Suppressor macrophage treated with lipopolysaccharide for 1 hour (primary cell): ENCODE measurements at regions not wholly inside any gene's neighbourhood (a gene's known extent, or its start where the extent isn't known, plus 50 kb on each side); places are given as distances from the start of the nearest gene placed in this dataset.

ENCODE experiments used
- DNase-seq, 3 donors: peaks; one replicate each; pipeline ENCODE4 v3.0.0-alpha.2; 2020 to 2022

DNA sequence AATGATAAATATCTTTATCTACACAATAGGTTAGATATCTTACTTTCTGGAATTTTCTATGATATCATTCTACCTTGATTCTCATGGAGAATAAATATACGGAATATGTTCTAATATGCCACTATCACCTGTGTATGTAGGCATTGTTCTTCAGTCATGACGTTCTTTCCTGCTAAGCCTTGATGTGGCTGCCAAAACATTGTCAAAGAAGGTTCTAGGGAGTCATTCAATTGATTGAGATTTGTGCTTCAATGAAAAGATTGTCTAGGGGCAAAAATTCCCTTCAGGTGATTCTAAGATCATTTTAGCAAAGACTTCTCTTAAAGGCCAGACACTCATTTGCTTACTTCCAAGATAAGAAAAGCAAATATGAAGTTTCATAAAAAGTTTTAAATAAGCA lies 118.1 kb downstream of the MAT2B start:
- DNase-seq, result no peak

GRCh38 chr5:163623986-163624385 lies 118.6 kb downstream of the MAT2B start:
- no peak for DNase-seq

DNA sequence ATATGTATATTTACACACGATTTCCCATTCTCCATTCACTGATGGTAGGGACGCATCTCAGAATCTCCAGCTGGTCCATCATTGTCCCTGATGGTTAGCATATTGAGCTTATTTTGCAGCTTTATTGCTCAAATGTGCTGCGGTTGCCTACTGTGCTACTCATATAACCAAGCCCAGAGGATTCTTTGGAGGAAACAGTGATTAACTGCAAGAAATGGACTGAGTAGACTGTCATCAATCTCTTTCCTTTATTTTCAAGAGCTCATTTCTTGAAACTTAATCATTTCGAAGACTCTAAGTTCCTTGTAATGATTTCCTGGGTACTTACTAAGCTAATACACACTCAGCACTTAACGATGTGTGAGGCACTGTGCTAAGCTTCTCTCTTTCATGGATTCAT lies 119.0 kb downstream of the MAT2B start:
- DNase-seq, result no peak

DNA sequence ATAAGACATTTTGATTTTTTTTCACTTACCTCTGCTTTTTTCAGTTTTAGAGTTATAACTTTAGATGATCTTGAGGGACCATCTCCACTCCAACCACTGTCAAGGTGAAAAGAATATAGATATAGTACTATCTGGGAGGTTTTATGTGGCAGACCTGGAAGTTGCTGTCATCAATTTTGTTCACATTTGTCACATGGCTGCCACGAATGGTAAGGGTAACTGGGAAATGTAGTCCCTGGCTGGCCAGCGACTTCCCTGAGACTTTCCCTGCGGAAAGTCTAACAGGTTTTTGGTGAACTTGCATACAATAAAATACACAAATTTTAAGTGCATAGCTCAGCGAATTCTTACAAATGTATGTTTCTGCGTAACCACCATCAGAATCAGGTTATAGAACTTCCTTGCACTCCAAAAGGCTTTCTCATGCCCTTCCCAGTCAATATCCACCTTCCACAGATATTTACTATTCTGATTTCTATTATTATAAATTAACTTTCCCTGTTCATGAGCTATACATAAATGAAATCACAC lies 121.5 kb downstream of the MAT2B start:
- DNase-seq, result no peak

DNA sequence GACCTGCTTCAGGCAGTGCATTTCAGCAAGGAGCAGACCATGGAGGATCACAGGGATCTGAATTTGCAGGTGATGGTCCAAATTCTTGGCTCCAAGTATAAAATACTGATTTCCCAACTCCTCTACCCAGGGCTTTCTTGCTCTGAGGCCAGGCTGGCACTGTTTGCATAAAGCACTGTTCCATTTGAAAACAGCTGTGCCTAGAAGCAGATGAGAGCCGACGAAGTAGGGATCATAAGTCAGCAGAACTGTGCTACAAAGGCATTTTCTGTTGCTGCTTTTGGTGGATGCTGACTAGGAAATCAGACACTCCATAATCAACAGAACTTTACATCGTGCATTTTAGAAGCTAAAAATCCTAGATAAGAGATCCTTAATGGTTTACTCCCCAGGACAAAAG lies 126.4 kb downstream of the MAT2B start:
- no peak for DNase-seq

DNA sequence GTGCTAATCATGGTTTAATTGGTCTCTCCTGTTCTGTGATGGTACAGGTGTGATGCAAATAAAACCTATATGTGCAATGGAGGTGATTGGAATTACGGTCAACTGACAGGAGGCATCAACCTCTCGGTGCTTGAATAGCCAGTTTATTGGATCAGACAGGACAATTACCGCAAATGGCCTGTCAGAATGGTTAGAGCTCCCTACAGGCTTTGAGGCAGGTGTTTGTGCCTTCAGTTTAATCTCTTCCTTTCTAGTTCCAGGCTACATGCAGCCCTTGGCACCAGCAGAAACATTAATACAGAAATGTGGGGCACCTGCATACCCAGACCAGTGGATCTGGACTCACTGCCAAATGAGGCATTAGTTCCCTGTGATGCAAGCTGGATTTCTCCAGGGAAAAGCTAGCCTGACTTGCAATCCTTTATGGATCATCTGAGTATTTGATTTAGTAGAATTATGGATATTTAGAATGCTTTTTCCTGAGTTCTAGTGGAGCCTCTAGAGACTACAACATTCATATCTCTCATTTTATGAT lies 128.6 kb downstream of the MAT2B start:
- DNase-seq, result no peak

GRCh38 chr5:163635631-163636030 lies 130.2 kb downstream of the MAT2B start:
- DNase-seq, result no peak

DNA sequence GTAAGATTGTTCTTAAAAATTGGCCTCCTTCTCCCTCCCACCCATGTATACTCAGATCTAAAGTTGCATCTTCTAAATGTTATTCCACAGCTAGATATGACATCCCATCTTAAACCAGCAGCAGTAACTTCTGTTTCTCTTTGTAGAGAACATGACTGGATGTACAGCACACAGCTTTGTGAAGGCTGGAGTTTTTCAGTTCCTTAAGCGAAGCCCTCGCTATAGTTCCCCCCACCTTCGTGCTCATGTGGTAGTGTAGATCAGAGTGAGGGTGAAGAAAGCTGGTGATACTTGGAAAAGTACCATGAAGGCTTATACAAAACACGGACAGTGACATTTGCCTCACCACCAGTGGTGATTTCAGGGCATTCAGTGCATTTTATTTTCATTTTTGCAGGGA lies 137.5 kb downstream of the MAT2B start:
- DNase-seq, result no peak

DNA sequence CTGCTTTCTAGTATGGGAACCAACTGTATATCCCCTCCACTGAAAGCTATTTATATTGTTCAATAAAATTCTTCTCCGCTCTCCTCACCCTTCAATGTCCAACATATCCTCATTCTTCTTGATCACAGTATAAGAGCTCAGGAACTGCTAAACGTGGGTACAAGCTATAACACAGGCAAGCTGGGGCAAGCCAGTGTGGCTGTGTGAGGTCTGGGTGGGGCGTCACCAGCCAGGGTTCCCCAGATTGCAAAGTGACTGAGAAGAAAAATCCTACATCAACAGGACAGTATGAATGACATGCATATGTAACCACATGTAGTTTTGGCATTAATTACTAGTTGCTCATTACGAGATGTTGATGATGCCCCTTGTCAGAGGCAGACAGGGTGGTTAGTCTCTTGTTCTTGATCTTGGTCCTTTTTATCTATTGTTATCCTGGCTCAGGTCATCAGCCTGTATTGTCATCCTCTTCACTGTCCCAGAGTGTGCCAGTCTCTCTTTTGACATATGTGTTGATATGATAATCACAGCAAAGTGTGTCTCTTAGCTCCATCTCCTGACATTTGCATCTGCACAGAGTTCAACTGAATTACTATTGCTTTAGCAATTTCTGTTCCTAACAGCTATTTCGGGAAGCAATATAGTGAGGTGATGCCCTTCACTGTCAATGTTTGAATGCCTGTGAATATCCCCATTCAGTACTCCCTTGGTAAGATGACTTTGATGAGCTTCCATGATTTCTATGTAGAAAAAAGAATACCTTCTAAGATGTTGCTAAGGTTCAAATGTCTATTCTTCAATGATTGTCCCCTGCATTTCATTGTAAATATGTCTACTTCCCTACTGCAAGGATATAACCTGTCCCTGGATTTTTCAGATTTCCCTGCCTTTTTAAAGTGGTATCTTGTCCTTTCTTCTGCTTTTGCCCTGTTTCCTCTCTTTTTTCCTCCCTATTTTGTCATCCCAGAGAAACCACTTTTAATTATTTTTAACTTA lies 140.3 kb downstream of the MAT2B start:
- no peak for DNase-seq

DNA sequence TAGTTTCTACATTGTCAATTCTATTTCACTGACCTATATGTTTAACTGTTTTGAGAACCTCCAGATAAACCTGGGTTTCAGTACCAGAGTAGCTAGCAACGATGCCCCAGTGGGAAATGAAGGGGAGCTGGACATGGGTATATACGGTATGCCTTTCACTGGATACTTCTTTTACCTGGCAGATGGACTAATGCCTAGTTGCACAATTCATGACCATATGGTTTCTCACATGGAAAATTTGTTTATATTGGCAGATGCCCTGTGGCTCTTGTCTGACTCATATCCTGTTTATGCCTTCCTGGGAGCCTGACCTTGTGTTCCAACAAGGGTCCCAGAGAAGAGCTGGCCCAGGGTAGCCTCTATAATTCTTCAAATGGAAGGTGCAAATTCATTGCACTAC lies 144.1 kb downstream of the MAT2B start:
- no peak for DNase-seq

GRCh38 chr5:163653526-163653925 lies 148.1 kb downstream of the MAT2B start:
- DNase-seq, result no peak

- DNase-seq, result no peak
These were observed 153.5 kb downstream of the MAT2B start for GRCh38 chr5:163658702-163659567.

DNA sequence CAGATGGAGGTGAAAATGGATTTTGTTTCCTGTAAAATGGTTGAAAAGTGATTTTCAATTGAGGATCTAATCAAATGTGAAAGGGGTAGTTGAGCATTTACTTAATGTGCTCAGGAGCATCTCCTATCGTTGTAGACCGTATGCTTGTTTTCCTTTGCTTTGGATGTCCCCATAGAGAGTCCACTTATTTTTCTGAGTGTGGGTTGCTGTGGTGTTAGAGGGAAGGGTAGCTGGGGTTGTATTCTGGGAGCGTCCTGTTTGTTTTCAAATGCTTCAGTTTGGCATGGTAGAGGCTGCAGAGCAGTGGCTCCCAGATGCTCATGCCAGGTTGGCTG lies 154.1 kb downstream of the MAT2B start:
- DNase-seq, result no peak

- no peak for DNase-seq
These were observed 155.1 kb downstream of the MAT2B start for GRCh38 chr5:163660486-163660885.

GRCh38 chr5:163661360-163661759 lies 155.9 kb downstream of the MAT2B start:
- no peak for DNase-seq

DNA sequence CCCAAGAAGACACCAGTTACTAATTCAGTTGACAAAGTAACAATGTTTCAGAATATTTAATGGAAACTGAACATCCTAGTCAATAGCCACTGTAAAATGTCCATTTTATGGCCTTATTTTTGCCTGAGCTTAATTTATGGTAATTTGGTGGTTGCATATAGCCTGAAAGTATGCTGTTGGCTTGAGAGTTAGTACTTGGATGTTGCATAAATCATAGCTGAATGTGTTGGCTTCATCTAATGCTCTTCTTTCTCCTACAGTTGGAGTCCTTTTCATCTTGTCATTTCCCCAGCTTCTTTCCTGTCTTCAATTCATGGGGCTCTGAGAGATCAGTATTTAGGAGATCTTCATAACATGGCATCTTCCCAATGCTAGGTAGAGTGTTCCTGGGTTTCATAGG lies 164.6 kb downstream of the MAT2B start:
- DNase-seq, result no peak

DNA sequence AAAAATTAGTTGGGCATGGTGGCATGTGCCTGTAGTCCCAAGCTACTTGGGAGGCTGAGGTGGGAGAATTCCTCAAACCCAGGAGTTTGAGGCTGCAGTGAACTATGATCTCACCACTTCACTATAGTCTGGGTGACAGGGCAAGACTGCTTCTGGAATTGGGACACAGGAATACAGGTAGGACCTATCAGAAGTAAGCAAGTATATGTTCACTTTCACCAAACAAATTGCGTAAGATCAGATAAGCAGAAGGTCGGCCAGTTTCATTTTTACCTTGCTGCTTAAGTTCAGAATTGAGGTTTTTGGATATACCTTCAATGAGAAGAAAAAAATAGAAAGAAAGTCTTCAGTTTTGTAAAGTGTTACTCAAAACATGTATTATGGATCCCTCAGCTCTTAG lies 171.7 kb downstream of the MAT2B start:
- DNase-seq, result no peak

DNA sequence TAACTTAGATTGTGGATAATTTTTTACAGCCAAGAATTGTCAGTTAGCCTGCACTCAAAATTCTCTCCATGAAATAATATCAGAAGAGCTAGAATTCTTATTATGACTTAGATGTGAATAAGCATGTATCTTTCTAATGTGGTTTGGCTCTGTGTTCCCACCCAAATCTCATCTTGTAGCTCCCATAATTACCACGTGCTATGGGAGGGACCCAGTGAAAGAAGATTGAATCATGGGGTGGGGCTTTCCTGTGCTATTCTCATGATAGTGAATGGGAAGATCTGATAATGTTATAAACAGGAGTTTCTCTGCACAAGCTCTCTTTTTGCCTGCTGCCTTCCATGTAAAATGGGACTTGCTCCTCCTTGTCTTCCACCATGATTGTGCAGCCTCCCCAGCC lies 176.8 kb downstream of the MAT2B start:
- no peak for DNase-seq

- no peak for DNase-seq
These were observed 182.0 kb downstream of the MAT2B start for GRCh38 chr5:163687414-163687813.

GRCh38 chr5:163692091-163692490 lies 186.7 kb downstream of the MAT2B start:
- no peak for DNase-seq

DNA sequence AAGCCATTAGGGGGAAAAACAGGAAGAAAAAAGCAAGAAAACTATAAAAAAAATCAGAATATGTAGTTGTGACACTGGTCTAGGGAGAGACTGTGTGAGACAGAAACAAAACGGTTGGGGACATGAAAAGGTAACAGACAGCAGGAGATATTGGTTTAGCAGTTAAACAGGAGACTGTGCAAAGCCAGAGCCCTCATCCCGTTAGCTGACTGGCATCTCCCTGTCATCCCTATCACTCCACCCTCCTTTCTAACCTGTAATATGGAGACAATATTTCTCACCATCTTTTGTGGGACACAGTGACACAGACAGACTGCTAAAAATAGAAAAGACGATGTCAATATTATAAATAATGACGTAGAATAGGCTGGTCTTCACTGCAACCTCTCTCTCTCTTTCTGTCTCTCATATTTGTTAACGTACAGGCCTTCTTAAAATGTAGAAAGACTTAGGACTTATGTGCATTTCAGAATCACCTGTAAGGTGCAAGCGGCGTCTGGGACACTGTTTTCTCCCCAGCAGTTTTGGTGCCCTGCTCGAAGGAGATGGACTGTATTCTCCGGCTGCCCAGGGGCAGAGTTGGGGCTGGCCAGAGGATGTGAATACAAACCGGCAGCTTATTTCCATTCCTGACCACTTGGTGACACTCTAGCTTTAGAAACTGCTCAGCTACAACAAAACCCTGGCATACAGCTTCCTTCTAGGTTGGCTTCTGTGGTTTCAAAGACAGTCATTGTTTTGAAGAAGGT lies 190.6 kb downstream of the MAT2B start:
- peak; percentile 49 to 64 (median 50) for DNase-seq

GRCh38 chr5:163696579-163696887 lies 191.1 kb downstream of the MAT2B start:
- DNase-seq, result no peak
